Breast epithelium (tissue), 3 donors: ENCODE measurements at regions not wholly inside any gene's neighbourhood (a gene's known extent, or its start where the extent isn't known, plus 50 kb on each side); places are given as distances from the start of the nearest gene placed in this dataset.

Experiments used
- CTCF ChIP-seq, 3 donors: fragments of 450-650 bp; IDR thresholded peaks; one replicate each; pipeline ENCODE4 v1.5.1; 2016 to 2017; ENCODE audit warnings: antibody characterized with exemption in 3 of 3, mild to moderate bottlenecking in 3 of 3, moderate library complexity in 3 of 3
- POLR2AphosphoS5 ChIP-seq, 3 donors: sonication (generic); formaldehyde crosslinking; IDR thresholded peaks; one replicate each; pipeline ENCODE4 v1.6.1; 2017; ENCODE audit warnings: antibody characterized with exemption in 3 of 3

GRCh38 chr2:21249367-21249766 lies 125.6 kb downstream of the TDRD15 start:
- TF ChIP-seq CTCF (IDR thresholded peaks at IDR 0.05), result no peak
- TF ChIP-seq POLR2AphosphoS5 (IDR thresholded peaks at IDR 0.05), result no peak
